GM18870 (cell line): ENCODE measurements at regions not wholly inside any gene's neighbourhood (a gene's known extent, or its start where the extent isn't known, plus 50 kb on each side); places are given as distances from the start of the nearest gene placed in this dataset.
"Not testable (repeated sequence)": the region's sequence is repeated elsewhere in the genome, so short reads cannot be mapped to it uniquely, and the experiment has no call there.

ENCODE experiments used
- ATAC-seq: cut with Tn5 transposase; IDR thresholded peaks from one replicate; pipeline ENCODE4 v1.9.1; 2021; ENCODE audit warnings: moderate library complexity; ENCODE audit not compliant: unreplicated experiment

GRCh38 chr10:33071857-33072256 lies 113.8 kb upstream of the ITGB1 start:
- no peak for ATAC-seq

- ATAC-seq = no peak
Observed at GRCh38 chr10:33070101-33070500, 112.1 kb upstream of the ITGB1 start.

- no peak for ATAC-seq
Observed at GRCh38 chr10:33067917-33068316, 109.9 kb upstream of the ITGB1 start.

GRCh38 chr10:33067481-33067880 lies 109.5 kb upstream of the ITGB1 start:
- ATAC-seq = no peak

- ATAC-seq = no peak
Observed at GRCh38 chr10:33066558-33067236, 108.7 kb upstream of the ITGB1 start.

GRCh38 chr10:33065111-33065510 lies 107.1 kb upstream of the ITGB1 start:
- no peak for ATAC-seq

- no peak for ATAC-seq
Observed at GRCh38 chr10:33064706-33065105, 106.7 kb upstream of the ITGB1 start.

GRCh38 chr10:33057620-33058019 lies 99.6 kb upstream of the ITGB1 start:
- ATAC-seq = no peak

- ATAC-seq = no peak
Observed at GRCh38 chr10:33056828-33057596, 99.0 kb upstream of the ITGB1 start.

- no peak for ATAC-seq
Observed at GRCh38 chr10:33055625-33056024, 97.6 kb upstream of the ITGB1 start.

- no peak for ATAC-seq
Observed at GRCh38 chr10:33052915-33053810, 95.1 kb upstream of the ITGB1 start.

- no peak for ATAC-seq
Observed at GRCh38 chr10:33052263-33052875, 94.3 kb upstream of the ITGB1 start.

- not testable (repeated sequence) for ATAC-seq
Observed at GRCh38 chr10:33049963-33050920, 92.2 kb upstream of the ITGB1 start.

- no peak for ATAC-seq
Observed at GRCh38 chr10:33048223-33048622, 90.2 kb upstream of the ITGB1 start.

GRCh38 chr10:33047655-33048054 lies 89.6 kb upstream of the ITGB1 start:
- no peak for ATAC-seq

- no peak for ATAC-seq
Observed at GRCh38 chr10:33046792-33047191, 88.8 kb upstream of the ITGB1 start.

GRCh38 chr10:33045421-33045820 lies 87.4 kb upstream of the ITGB1 start:
- no peak for ATAC-seq

- no peak for ATAC-seq
Observed at GRCh38 chr10:33042565-33042964, 84.5 kb upstream of the ITGB1 start.

GRCh38 chr10:33041783-33042437 lies 83.9 kb upstream of the ITGB1 start:
- ATAC-seq = no peak
